HL-60 (cell line): ENCODE measurements at regions not wholly inside any gene's neighbourhood (a gene's known extent, or its start where the extent isn't known, plus 50 kb on each side); places are given as distances from the start of the nearest gene placed in this dataset.

Experiments used
- GABPA ChIP-seq: IDR thresholded peaks from 2 replicates; pipeline ENCODE4 v1.6.1; 2012; ENCODE audit warnings: low read depth
- TF ChIP-seq, protein P1 (sequence below): IDR thresholded peaks from one replicate; pipeline ENCODE4 v1.5.1; 2011; ENCODE audit warnings: low read length, control low read depth, inconsistent platforms; ENCODE audit not compliant: insufficient read depth
- TF ChIP-seq, protein P2 (sequence below): IDR thresholded peaks from 2 replicates; pipeline ENCODE4 v1.6.1; 2012; ENCODE audit warnings: low read depth; ENCODE audit not compliant: insufficient replicate concordance

DNA sequence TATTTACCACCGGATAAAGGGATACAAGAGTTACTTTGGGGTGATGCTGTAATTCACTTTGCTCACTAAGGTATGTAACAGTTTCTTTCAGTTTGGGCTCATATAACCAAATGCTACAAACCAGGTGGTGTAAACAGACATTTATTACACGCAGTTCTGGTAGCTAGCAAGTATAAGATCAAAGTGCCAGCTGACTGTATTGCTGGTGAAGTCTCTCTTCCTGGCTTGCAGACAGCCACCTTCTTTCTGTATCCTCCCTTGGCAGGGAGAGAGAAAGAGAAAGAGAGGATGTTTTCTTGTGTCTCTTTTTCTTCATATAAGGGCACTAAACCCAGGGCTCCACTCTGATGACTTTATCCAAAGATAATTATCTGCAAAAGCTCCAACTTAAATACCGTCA is 552.5 kb upstream of the FTMT start:
- TF ChIP-seq, protein P1, sequence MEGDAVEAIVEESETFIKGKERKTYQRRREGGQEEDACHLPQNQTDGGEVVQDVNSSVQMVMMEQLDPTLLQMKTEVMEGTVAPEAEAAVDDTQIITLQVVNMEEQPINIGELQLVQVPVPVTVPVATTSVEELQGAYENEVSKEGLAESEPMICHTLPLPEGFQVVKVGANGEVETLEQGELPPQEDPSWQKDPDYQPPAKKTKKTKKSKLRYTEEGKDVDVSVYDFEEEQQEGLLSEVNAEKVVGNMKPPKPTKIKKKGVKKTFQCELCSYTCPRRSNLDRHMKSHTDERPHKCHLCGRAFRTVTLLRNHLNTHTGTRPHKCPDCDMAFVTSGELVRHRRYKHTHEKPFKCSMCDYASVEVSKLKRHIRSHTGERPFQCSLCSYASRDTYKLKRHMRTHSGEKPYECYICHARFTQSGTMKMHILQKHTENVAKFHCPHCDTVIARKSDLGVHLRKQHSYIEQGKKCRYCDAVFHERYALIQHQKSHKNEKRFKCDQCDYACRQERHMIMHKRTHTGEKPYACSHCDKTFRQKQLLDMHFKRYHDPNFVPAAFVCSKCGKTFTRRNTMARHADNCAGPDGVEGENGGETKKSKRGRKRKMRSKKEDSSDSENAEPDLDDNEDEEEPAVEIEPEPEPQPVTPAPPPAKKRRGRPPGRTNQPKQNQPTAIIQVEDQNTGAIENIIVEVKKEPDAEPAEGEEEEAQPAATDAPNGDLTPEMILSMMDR: no peak
- TF ChIP-seq, protein P2, sequence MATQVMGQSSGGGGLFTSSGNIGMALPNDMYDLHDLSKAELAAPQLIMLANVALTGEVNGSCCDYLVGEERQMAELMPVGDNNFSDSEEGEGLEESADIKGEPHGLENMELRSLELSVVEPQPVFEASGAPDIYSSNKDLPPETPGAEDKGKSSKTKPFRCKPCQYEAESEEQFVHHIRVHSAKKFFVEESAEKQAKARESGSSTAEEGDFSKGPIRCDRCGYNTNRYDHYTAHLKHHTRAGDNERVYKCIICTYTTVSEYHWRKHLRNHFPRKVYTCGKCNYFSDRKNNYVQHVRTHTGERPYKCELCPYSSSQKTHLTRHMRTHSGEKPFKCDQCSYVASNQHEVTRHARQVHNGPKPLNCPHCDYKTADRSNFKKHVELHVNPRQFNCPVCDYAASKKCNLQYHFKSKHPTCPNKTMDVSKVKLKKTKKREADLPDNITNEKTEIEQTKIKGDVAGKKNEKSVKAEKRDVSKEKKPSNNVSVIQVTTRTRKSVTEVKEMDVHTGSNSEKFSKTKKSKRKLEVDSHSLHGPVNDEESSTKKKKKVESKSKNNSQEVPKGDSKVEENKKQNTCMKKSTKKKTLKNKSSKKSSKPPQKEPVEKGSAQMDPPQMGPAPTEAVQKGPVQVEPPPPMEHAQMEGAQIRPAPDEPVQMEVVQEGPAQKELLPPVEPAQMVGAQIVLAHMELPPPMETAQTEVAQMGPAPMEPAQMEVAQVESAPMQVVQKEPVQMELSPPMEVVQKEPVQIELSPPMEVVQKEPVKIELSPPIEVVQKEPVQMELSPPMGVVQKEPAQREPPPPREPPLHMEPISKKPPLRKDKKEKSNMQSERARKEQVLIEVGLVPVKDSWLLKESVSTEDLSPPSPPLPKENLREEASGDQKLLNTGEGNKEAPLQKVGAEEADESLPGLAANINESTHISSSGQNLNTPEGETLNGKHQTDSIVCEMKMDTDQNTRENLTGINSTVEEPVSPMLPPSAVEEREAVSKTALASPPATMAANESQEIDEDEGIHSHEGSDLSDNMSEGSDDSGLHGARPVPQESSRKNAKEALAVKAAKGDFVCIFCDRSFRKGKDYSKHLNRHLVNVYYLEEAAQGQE: no peak
- no peak for TF ChIP-seq GABPA
